Suprapubic skin (tissue), 4 donors: ENCODE measurements at regions not wholly inside any gene's neighbourhood (a gene's known extent, or its start where the extent isn't known, plus 50 kb on each side); places are given as distances from the start of the nearest gene placed in this dataset.

Experiments used
- CTCF ChIP-seq, 2 donors: fragments of 200-600 bp in 1 of 2; fragments of 450-650 bp in 1 of 2; sonication (generic) in 1 of 2; IDR thresholded peaks; one replicate each; pipeline ENCODE4 v1.5.1; 2016 to 2019; ENCODE audit warnings: antibody characterized with exemption in 2 of 2, mild to moderate bottlenecking in 1 of 2, moderate library complexity in 1 of 2
- EP300 ChIP-seq: sonication (generic); formaldehyde crosslinking; IDR thresholded peaks from one replicate; pipeline ENCODE4 v1.6.1; 2017; ENCODE audit warnings: antibody characterized with exemption
- POLR2A ChIP-seq, 2 donors: fragments of 450-650 bp; IDR thresholded peaks; one replicate each; pipeline ENCODE4 v1.6.1; 2017; ENCODE audit warnings: antibody characterized with exemption in 2 of 2, mild to moderate bottlenecking in 2 of 2, moderate library complexity in 2 of 2
- POLR2AphosphoS5 ChIP-seq, 3 donors: sonication (generic); formaldehyde crosslinking; IDR thresholded peaks; one replicate each; pipeline ENCODE4 v1.6.1; 2017; ENCODE audit warnings: antibody characterized with exemption in 3 of 3

- TF ChIP-seq POLR2A (IDR thresholded peaks at IDR 0.05) (no peak), POLR2AphosphoS5 (IDR thresholded peaks at IDR 0.05) (no peak), CTCF (IDR thresholded peaks at IDR 0.05) (no peak), EP300 (no peak)
These were observed 63.0 kb upstream of the GPR26 start for GRCh38 chr10:123603130-123603529.
